C4-2B (cell line): ENCODE measurements at regions not wholly inside any gene's neighbourhood (a gene's known extent, or its start where the extent isn't known, plus 50 kb on each side); places are given as distances from the start of the nearest gene placed in this dataset.

Experiments used
- ZFX ChIP-seq: fragments of 450-650 bp; IDR thresholded peaks from 2 replicates; pipeline ENCODE4 v1.6.1; 2017
- TF ChIP-seq, protein P1 (sequence below): fragments of 450-650 bp; conservative IDR thresholded peaks from 2 replicates; pipeline ENCODE4 v1.5.1; 2017; ENCODE audit warnings: mild to moderate bottlenecking

DNA sequence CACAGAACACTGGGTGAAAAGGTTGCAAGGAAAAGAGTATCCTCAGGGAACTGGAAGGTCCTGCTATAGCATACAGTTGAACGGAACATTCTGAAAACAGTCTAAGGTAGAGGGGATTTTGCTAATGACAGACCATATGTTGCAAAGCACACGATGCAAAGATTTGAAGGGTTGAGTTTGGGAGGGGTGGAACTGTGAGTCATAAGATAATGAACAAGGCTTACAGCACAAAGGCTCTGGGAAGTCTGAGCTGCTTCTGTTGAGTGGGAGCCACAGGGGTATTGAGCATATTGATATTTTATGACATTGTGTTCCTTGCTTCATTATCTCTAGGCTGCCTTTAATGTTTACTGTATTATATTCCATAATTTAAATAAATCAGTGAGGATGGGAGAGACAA lies 104.9 kb downstream of the PLPPR4 start:
- TF ChIP-seq, protein P1, sequence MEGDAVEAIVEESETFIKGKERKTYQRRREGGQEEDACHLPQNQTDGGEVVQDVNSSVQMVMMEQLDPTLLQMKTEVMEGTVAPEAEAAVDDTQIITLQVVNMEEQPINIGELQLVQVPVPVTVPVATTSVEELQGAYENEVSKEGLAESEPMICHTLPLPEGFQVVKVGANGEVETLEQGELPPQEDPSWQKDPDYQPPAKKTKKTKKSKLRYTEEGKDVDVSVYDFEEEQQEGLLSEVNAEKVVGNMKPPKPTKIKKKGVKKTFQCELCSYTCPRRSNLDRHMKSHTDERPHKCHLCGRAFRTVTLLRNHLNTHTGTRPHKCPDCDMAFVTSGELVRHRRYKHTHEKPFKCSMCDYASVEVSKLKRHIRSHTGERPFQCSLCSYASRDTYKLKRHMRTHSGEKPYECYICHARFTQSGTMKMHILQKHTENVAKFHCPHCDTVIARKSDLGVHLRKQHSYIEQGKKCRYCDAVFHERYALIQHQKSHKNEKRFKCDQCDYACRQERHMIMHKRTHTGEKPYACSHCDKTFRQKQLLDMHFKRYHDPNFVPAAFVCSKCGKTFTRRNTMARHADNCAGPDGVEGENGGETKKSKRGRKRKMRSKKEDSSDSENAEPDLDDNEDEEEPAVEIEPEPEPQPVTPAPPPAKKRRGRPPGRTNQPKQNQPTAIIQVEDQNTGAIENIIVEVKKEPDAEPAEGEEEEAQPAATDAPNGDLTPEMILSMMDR: no peak
- no peak for TF ChIP-seq ZFX
